H9 (cell line): ENCODE measurements at regions not wholly inside any gene's neighbourhood (a gene's known extent, or its start where the extent isn't known, plus 50 kb on each side); places are given as distances from the start of the nearest gene placed in this dataset.

Experiments used
- DNase-seq: peaks from one replicate; pipeline ENCODE4 v3.0.0-alpha.2; 2017
- H2AFZ ChIP-seq: one replicate; pipeline ENCODE4 v1.6.1; 2013; ENCODE audit warnings: mild to moderate bottlenecking, low read length, control low read depth, moderate library complexity
- H2AK5ac ChIP-seq: 2 replicates; pipeline ENCODE4 v1.6.1; 2013; ENCODE audit warnings: low read length, control low read depth, mixed read lengths; ENCODE audit not compliant: insufficient read length
- H2BK120ac ChIP-seq: one replicate; pipeline ENCODE4 v1.6.1; 2013; ENCODE audit warnings: low read depth, mild to moderate bottlenecking, low read length, control low read depth, inconsistent platforms; ENCODE audit not compliant: poor library complexity, severe bottlenecking
- H2BK12ac ChIP-seq: 2 replicates; pipeline ENCODE4 v1.6.1; 2013; ENCODE audit warnings: low read length, control low read depth, mixed read lengths, low read depth; ENCODE audit not compliant: insufficient read length
- H2BK15ac ChIP-seq: 2 replicates; pipeline ENCODE4 v1.6.1; 2013; ENCODE audit warnings: low read depth, low read length, control low read depth
- H2BK20ac ChIP-seq: one replicate; pipeline ENCODE4 v1.6.1; 2013; ENCODE audit warnings: low read depth, mild to moderate bottlenecking, low read length, control low read depth, inconsistent platforms; ENCODE audit not compliant: poor library complexity, severe bottlenecking
- H2BK5ac ChIP-seq: 2 replicates; pipeline ENCODE4 v1.6.1; 2013; ENCODE audit warnings: low read length, control low read depth, mixed read lengths; ENCODE audit not compliant: insufficient read length
- H3K14ac ChIP-seq: 2 replicates; pipeline ENCODE4 v1.6.1; 2013; ENCODE audit warnings: low read length, control low read depth; ENCODE audit not compliant: insufficient read depth
- H3K18ac ChIP-seq: 2 replicates; pipeline ENCODE4 v1.6.1; 2013; ENCODE audit warnings: low read depth, mild to moderate bottlenecking, mixed read lengths, low read length, control low read depth; ENCODE audit not compliant: insufficient read length
- H3K23ac ChIP-seq: 2 replicates; pipeline ENCODE4 v1.6.1; 2013; ENCODE audit warnings: low read length, control low read depth, mixed read lengths, low read depth; ENCODE audit not compliant: insufficient read length
- H3K23me2 ChIP-seq: 2 replicates; pipeline ENCODE4 v1.6.1; 2013; ENCODE audit warnings: low read depth, mild to moderate bottlenecking, mixed read lengths, low read length, control low read depth; ENCODE audit not compliant: insufficient read length, poor library complexity, severe bottlenecking
- H3K27ac ChIP-seq: 2 replicates; pipeline ENCODE4 v1.5.1; 2013; ENCODE audit warnings: low read length, control low read depth, mixed read lengths, low read depth; ENCODE audit not compliant: insufficient read length
- H3K27me3 ChIP-seq: 2 replicates; pipeline ENCODE4 v1.6.1; 2013; ENCODE audit warnings: low read length, control low read depth, inconsistent platforms; ENCODE audit not compliant: insufficient read depth
- H3K4ac ChIP-seq: 2 replicates; pipeline ENCODE4 v1.6.1; 2013; ENCODE audit warnings: low read depth, mild to moderate bottlenecking, control low read depth, inconsistent platforms, low read length, moderate library complexity
- H3K4me1 ChIP-seq: 2 replicates; pipeline ENCODE4 v1.6.1; 2013; ENCODE audit warnings: low read length, control low read depth, inconsistent platforms; ENCODE audit not compliant: insufficient read depth
- H3K4me2 ChIP-seq: 2 replicates; pipeline ENCODE4 v1.6.1; 2013; ENCODE audit warnings: low read length, control low read depth, mixed read lengths; ENCODE audit not compliant: insufficient read length, insufficient read depth
- H3K56ac ChIP-seq: 2 replicates; pipeline ENCODE4 v1.6.1; 2013; ENCODE audit warnings: low read depth, mild to moderate bottlenecking, mixed read lengths, low read length, control low read depth; ENCODE audit not compliant: insufficient read length
- H3K79me1 ChIP-seq: 2 replicates; pipeline ENCODE4 v1.6.1; 2013; ENCODE audit warnings: low read depth, mild to moderate bottlenecking, moderate library complexity, low read length, control low read depth, inconsistent platforms; ENCODE audit not compliant: insufficient read depth, poor library complexity, severe bottlenecking
- H3K79me2 ChIP-seq: 2 replicates; pipeline ENCODE4 v1.6.1; 2013; ENCODE audit warnings: low read length, control low read depth, inconsistent platforms; ENCODE audit not compliant: insufficient read depth
- H3K9ac ChIP-seq: 2 replicates; pipeline ENCODE4 v1.6.1; 2013; ENCODE audit warnings: low read length, control low read depth, mixed read lengths; ENCODE audit not compliant: insufficient read length; ENCODE audit errors: extremely low read depth
- H3K9me3 ChIP-seq: one replicate; pipeline ENCODE4 v1.6.1; 2013; ENCODE audit warnings: low read depth, low read length, inconsistent platforms; ENCODE audit not compliant: control insufficient read depth
- H3T11ph ChIP-seq: one replicate; pipeline ENCODE4 v1.6.1; 2013; ENCODE audit warnings: mild to moderate bottlenecking, low read length, control low read depth, inconsistent platforms
- H4K20me1 ChIP-seq: one replicate; pipeline ENCODE4 v1.6.1; 2013; ENCODE audit not compliant: control insufficient read depth, insufficient read length, insufficient read depth
- H4K5ac ChIP-seq: 2 replicates; pipeline ENCODE4 v1.6.1; 2013; ENCODE audit warnings: low read depth, mild to moderate bottlenecking, mixed read lengths, low read length, control low read depth; ENCODE audit not compliant: insufficient read length
- H4K8ac ChIP-seq: replicated peaks from 2 replicates; pipeline ENCODE4 v1.6.1; 2013; ENCODE audit warnings: low read length, control low read depth, mixed read lengths, low read depth; ENCODE audit not compliant: insufficient read length
- H4K91ac ChIP-seq: 2 replicates; pipeline ENCODE4 v1.6.1; 2013; ENCODE audit warnings: low read depth, mild to moderate bottlenecking, moderate library complexity, mixed read lengths, low read length, control low read depth; ENCODE audit not compliant: insufficient read length
- H3K27ac Mint-ChIP-seq, 3 experiments: 2 replicates in 2 of 3; 3 replicates in 1 of 3; pipeline ENCODE4 v1.8.0; 2020 to 2021; ENCODE audit warnings: mixed read lengths in 3 of 3, mild to moderate bottlenecking in 1 of 3, moderate library complexity in 1 of 3
- H3K27me3 Mint-ChIP-seq: 2 replicates; pipeline ENCODE4 v1.8.0; 2021; ENCODE audit warnings: low read depth, mild to moderate bottlenecking, moderate library complexity, mixed read lengths
- H3K36me3 Mint-ChIP-seq, 3 experiments: 2 replicates in 2 of 3; 3 replicates in 1 of 3; pipeline ENCODE4 v1.8.0; 2020 to 2021; ENCODE audit warnings: low read depth in 3 of 3, mixed read lengths in 3 of 3; ENCODE audit not compliant: insufficient read depth in 1 of 3
- H3K4me1 Mint-ChIP-seq, 2 experiments: 2 replicates each; pipeline ENCODE4 v1.8.0; 2020; ENCODE audit warnings: mixed read lengths in 2 of 2
- H3K4me3 Mint-ChIP-seq, 2 experiments: 2 replicates in 1 of 2; 3 replicates in 1 of 2; pipeline ENCODE4 v1.8.0; 2020 to 2021; ENCODE audit warnings: mild to moderate bottlenecking in 2 of 2, mixed read lengths in 2 of 2, moderate library complexity in 1 of 2
- H3K9me3 Mint-ChIP-seq, 2 experiments: 2 replicates in 1 of 2; 3 replicates in 1 of 2; pipeline ENCODE4 v1.8.0; 2020; ENCODE audit warnings: mild to moderate bottlenecking in 2 of 2, mixed read lengths in 2 of 2, moderate library complexity in 1 of 2
- WGBS: extraction: QIAGEN DNeasy Blood & Tissue Kit; methylation state at CpG from one replicate; pipeline ENCODE4 v1.1.7; 2013; ENCODE audit warnings: missing lambda C conversion rate, low lambda C conversion rate, mixed read lengths; ENCODE audit not compliant: insufficient read length; ENCODE audit errors: extremely low coverage; 5-methylcytosine and 5-hydroxymethylcytosine counted together
- TF ChIP-seq, protein P1 (sequence below): fragments of 200-600 bp; sonication (generic); conservative IDR thresholded peaks from 3 replicates; pipeline ENCODE4 v1.8.0; 2021; ENCODE audit warnings: antibody characterized with exemption, mild to moderate bottlenecking

- Histone ChIP-seq H2BK12ac (no peak overlapping the region), H2AFZ (no peak overlapping the region), H3K14ac (no peak overlapping the region), H3K18ac (no peak overlapping the region), H3K23ac (no peak overlapping the region), H3K4ac (no peak overlapping the region), H4K8ac (no peak overlapping the region), H2BK20ac (no peak overlapping the region), H3K9me3 (no peaks in the 10 kb centered on the region), H2BK5ac (no peak overlapping the region), H2BK15ac (no peak overlapping the region), H3K4me2 (no peak overlapping the region), H2AK5ac (no peak overlapping the region), H4K91ac (no peak overlapping the region), H3K9ac (no peak overlapping the region), H3K79me1 (no peaks in the 10 kb centered on the region), H4K5ac (no peak overlapping the region), H3K27ac (no peak overlapping the region), H3K23me2 (no peaks in the 10 kb centered on the region), H2BK120ac (no peak overlapping the region), H3K79me2 (no peaks in the 10 kb centered on the region), H3T11ph (no peak overlapping the region), H4K20me1 (no peaks in the 10 kb centered on the region), H3K27me3 (no peaks in the 10 kb centered on the region), H3K4me1 (no peaks in the 10 kb centered on the region), H3K56ac (no peak overlapping the region)
- H3K4me3 Mint-ChIP-seq: no peak overlapping the region
- H3K4me1 Mint-ChIP-seq: peaks cover 4 to 5% of the 10 kb centered on the region in 2 experiments; a peak in 2 of 4 replicates
- H3K36me3 Mint-ChIP-seq: no peaks in the 10 kb centered on the region
- no peaks in the 10 kb centered on the region for H3K27me3 Mint-ChIP-seq
- H3K9me3 Mint-ChIP-seq: no peaks in the 10 kb centered on the region
- no CpG with 5 or more reads among the region's 2 CpGs for WGBS
- DNase-seq: no peak
- H3K27ac Mint-ChIP-seq: no peak overlapping the region
- TF ChIP-seq, protein P1, sequence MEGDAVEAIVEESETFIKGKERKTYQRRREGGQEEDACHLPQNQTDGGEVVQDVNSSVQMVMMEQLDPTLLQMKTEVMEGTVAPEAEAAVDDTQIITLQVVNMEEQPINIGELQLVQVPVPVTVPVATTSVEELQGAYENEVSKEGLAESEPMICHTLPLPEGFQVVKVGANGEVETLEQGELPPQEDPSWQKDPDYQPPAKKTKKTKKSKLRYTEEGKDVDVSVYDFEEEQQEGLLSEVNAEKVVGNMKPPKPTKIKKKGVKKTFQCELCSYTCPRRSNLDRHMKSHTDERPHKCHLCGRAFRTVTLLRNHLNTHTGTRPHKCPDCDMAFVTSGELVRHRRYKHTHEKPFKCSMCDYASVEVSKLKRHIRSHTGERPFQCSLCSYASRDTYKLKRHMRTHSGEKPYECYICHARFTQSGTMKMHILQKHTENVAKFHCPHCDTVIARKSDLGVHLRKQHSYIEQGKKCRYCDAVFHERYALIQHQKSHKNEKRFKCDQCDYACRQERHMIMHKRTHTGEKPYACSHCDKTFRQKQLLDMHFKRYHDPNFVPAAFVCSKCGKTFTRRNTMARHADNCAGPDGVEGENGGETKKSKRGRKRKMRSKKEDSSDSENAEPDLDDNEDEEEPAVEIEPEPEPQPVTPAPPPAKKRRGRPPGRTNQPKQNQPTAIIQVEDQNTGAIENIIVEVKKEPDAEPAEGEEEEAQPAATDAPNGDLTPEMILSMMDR: no peak
Measured at GRCh38 chr9:12876872-12877271, 102.1 kb downstream of the LURAP1L start.
